Testis (tissue), 2 donors: ENCODE measurements at regions not wholly inside any gene's neighbourhood (a gene's known extent, or its start where the extent isn't known, plus 50 kb on each side); places are given as distances from the start of the nearest gene placed in this dataset.

Experiments used
- DNase-seq: peaks from one replicate; pipeline ENCODE4 v3.0.0-alpha.2; 2019
- H3K27ac ChIP-seq, 2 donors: fragments of 200-600 bp; sonication (generic); one replicate each; pipeline ENCODE4 v1.5.1; 2019
- H3K27me3 ChIP-seq: fragments of 200-600 bp; sonication (generic); one replicate; pipeline ENCODE4 v1.5.1; 2019
- H3K36me3 ChIP-seq: fragments of 200-600 bp; sonication (generic); one replicate; pipeline ENCODE4 v1.5.1; 2017; ENCODE audit warnings: low read depth; ENCODE audit errors: missing control alignments
- H3K4me1 ChIP-seq: fragments of 200-600 bp; sonication (generic); one replicate; pipeline ENCODE4 v1.5.1; 2019
- H3K4me3 ChIP-seq, 2 donors: fragments of 200-600 bp; sonication (generic); one replicate each; pipeline ENCODE4 v1.5.1; 2017 to 2019
- H3K9me3 ChIP-seq: fragments of 200-600 bp; sonication (generic); one replicate; pipeline ENCODE4 v1.5.1; 2017
- POLR2A ChIP-seq: fragments of 450-650 bp; IDR thresholded peaks from one replicate; pipeline ENCODE4 v1.6.1; 2017; ENCODE audit warnings: antibody characterized with exemption, mild to moderate bottlenecking, moderate library complexity
- WGBS, 2 donors: methylation state at CpG; one replicate each; pipeline ENCODE4 v1.1.5; 2018; 5-methylcytosine and 5-hydroxymethylcytosine counted together
- intact Hi-C: fragments of 100-400 bp; cut with DNase I; formaldehyde crosslinking; loops from one replicate; pipeline ENCODE4 v1.15.1; 2023; ENCODE audit warnings: low total_unique reads
- TF ChIP-seq, protein P1 (sequence below), 3 experiments: fragments of 450-650 bp in 2 of 3; fragments of 200-600 bp in 1 of 3; sonication (generic) in 1 of 3; IDR thresholded peaks; one replicate each; pipeline ENCODE4 v1.5.1; 2016 to 2019; ENCODE audit warnings: antibody characterized with exemption in 3 of 3, mild to moderate bottlenecking in 2 of 3, moderate library complexity in 1 of 3

DNA sequence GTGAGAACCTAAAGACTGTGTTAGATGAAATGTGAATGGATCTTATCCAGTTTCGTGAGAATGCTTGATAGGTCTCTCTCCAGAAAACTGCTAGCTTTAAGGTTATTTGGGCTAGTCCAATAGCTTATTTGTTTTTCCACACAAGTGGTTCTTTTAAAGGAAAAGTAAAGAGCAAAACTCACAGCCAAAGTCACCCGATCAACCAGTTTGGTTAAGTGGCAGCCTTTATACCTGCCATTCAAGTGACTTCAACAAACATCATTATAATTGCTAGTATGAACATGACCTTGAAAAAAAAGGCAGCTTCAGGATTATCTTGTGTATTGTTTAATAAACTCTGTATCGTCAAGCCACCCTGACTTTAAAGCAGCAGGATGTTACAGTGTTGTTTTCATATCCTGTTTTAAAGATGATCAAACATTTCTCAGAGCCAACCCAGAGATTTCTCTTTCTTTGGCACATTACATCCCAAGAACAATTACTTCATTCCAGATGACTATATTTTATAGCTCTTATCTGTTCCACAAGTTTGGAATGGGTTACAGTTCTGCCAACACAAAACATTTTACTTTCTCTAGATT, 253.4 kb downstream of the EPHA7 start:
- Histone ChIP-seq H3K27ac (no peak overlapping the region), H3K4me1 (no peaks in the 10 kb centered on the region), H3K4me3 (no peak overlapping the region), H3K9me3 (no peaks in the 10 kb centered on the region), H3K36me3 (no peaks in the 10 kb centered on the region), H3K27me3 (no peaks in the 10 kb centered on the region)
- intact Hi-C loops = no loop called here
- no peak for DNase-seq
- TF ChIP-seq, protein P1, sequence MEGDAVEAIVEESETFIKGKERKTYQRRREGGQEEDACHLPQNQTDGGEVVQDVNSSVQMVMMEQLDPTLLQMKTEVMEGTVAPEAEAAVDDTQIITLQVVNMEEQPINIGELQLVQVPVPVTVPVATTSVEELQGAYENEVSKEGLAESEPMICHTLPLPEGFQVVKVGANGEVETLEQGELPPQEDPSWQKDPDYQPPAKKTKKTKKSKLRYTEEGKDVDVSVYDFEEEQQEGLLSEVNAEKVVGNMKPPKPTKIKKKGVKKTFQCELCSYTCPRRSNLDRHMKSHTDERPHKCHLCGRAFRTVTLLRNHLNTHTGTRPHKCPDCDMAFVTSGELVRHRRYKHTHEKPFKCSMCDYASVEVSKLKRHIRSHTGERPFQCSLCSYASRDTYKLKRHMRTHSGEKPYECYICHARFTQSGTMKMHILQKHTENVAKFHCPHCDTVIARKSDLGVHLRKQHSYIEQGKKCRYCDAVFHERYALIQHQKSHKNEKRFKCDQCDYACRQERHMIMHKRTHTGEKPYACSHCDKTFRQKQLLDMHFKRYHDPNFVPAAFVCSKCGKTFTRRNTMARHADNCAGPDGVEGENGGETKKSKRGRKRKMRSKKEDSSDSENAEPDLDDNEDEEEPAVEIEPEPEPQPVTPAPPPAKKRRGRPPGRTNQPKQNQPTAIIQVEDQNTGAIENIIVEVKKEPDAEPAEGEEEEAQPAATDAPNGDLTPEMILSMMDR (IDR thresholded peaks at IDR 0.05) = no peak
- TF ChIP-seq POLR2A = no peak
- WGBS, 2 donors = 59 to 62% methylated on average over 3 of the region's 3 CpGs

DNA sequence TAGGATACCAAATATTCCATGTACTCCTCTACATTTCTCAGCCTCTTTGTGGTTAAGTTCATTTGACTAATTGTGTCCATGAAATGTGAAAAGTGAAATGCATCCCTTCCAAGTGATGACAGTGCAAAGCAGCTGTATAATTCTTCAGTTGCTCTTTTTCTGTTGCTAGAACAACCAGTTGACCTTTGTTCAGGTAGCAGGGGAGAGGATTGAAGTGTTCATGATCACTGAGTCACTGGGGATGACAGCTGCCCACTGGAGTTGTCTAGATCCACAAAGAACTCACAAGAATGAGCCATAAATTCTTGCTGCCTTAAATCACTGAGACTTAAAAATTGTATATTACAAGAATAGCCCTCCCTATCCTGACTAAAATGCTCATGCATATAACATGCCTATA, 254.6 kb downstream of the EPHA7 start:
- H3K27ac ChIP-seq = no peak overlapping the region
- no peaks in the 10 kb centered on the region for H3K36me3 ChIP-seq
- no peak overlapping the region for H3K4me3 ChIP-seq
- TF ChIP-seq, protein P1 (IDR thresholded peaks at IDR 0.05) = no peak
- no peak for TF ChIP-seq POLR2A
- no peaks in the 10 kb centered on the region for H3K9me3 ChIP-seq
- no peak for DNase-seq
- no peaks in the 10 kb centered on the region for H3K27me3 ChIP-seq
- H3K4me1 ChIP-seq = no peaks in the 10 kb centered on the region
- intact Hi-C loops = no loop called here

DNA sequence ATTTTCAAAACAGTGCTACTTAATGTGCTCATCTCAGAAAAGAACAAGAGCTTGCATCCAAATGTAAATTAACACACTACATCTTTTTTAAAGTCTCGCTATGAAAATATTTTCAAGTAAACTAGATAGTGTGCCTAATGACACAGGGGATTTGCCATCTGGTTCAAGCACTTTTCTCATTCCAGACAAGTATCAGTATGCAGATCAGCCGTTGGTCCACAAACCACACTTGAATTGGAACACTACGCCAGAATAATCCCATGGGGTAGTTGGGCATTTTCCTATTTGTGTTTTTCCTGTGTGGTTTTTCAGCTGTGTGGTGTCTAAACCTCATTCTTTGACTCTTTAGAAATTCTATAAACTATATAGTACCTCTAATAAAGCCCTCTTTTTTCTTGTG, 256.2 kb downstream of the EPHA7 start:
- Histone ChIP-seq H3K4me3 (no peak overlapping the region), H3K27me3 (no peaks in the 10 kb centered on the region), H3K36me3 (no peaks in the 10 kb centered on the region), H3K9me3 (no peaks in the 10 kb centered on the region), H3K4me1 (no peaks in the 10 kb centered on the region), H3K27ac (no peak overlapping the region)
- intact Hi-C loops = no loop called here
- TF ChIP-seq POLR2A = no peak
- TF ChIP-seq, protein P1 (IDR thresholded peaks at IDR 0.05) = no peak
- DNase-seq = no peak
- WGBS, 2 donors = 76 to 84% methylated on average over 3 of the region's 3 CpGs

DNA sequence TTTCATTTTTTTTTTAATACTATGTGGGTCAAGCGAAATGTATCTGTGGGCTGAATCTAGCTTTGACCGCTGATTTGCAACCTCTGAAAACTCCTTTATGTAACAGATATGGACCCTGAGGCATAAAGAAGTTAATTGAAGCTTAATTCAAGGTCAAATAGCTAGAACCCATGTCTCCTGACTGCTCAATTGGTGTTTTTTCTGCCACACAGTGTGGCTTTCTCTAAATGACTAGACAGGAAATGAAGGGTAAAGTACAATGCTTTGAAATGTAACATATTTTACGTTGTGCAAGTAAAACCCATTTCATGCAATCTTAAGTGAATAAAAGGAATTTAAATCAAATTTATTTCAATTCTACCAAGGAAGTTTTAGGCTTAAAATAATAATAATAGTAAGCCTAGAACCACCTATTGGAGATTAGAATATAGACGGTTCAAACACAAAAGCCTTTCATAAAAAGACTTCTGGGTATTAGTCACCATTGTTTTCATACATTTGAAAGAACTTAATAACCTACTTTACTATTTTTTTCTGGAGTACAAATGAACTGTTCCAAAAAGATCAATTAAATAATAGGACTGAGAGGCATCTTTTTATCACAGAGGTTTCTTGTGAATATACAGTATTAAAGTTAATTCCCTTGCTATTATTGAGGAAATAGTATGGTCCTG, 279.8 kb downstream of the EPHA7 start:
- Histone ChIP-seq H3K36me3 (no peaks in the 10 kb centered on the region), H3K27ac (no peak overlapping the region), H3K27me3 (no peaks in the 10 kb centered on the region), H3K9me3 (no peaks in the 10 kb centered on the region), H3K4me1 (no peaks in the 10 kb centered on the region), H3K4me3 (no peak overlapping the region)
- WGBS, 2 donors = 80 to 85% methylated on average over 4 of the region's 4 CpGs
- intact Hi-C loops = no loop called here
- TF ChIP-seq, protein P1 (IDR thresholded peaks at IDR 0.05) = no peak
- no peak for TF ChIP-seq POLR2A
- DNase-seq = no peak

DNA sequence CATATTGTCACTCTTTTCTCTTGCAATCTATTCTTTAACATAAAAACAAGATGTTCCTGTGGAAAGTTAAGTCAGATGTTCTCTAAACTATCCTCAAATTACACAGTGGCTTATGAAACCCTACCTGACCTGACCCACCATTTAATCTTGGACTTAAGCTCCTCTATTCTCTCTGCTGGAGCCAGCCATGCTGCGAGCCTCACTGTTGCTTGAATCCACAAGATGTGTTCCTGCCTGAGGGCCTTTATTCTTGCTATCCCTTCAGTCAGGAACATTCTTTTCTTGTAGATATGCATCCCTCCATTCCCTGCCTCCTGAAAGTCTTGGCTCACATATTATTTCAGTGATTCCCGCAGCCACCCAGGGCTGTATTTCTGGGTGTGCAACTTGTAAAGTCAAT, 283.2 kb downstream of the EPHA7 start:
- H3K27ac ChIP-seq = no peak overlapping the region
- DNase-seq = no peak
- TF ChIP-seq POLR2A = no peak
- TF ChIP-seq, protein P1 (IDR thresholded peaks at IDR 0.05) = no peak
- 88 to 97% methylated on average over 2 of the region's 2 CpGs for WGBS, 2 donors
- H3K4me3 ChIP-seq = no peak overlapping the region
- no peaks in the 10 kb centered on the region for H3K36me3 ChIP-seq
- intact Hi-C loops = no loop called here
- no peaks in the 10 kb centered on the region for H3K27me3 ChIP-seq
- no peaks in the 10 kb centered on the region for H3K4me1 ChIP-seq
- no peaks in the 10 kb centered on the region for H3K9me3 ChIP-seq
